GM19035 (cell line): ENCODE measurements at regions not wholly inside any gene's neighbourhood (a gene's known extent, or its start where the extent isn't known, plus 50 kb on each side); places are given as distances from the start of the nearest gene placed in this dataset.
"Not testable (repeated sequence)": the region's sequence is repeated elsewhere in the genome, so short reads cannot be mapped to it uniquely, and the experiment has no call there.

Experiments used
- ATAC-seq: cut with Tn5 transposase; IDR thresholded peaks from one replicate; pipeline ENCODE4 v1.9.1; 2021; ENCODE audit not compliant: unreplicated experiment

DNA sequence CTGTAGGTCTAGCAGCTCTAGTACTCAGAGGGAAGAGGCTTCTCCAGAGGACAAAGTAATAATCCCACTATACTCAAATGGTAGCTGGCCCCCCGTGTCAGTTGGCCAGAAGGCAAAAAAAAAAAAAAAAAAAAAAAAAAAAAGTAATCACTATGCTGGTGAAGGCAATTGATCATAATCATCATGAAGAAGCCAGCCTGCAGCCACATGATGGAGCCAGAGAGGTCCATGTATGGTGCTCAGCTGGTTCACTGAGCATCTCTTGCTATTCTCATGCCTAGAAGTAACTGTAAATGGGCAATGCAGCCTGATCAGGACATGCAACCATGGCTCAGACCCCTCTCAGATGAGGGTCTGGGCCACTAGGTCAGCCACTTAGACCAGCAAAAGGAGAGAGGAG lies 378.8 kb downstream of the MED13L start:
- ATAC-seq: no peak

- no peak for ATAC-seq
Observed at GRCh38 chr12:115897729-115898128, 379.8 kb downstream of the MED13L start.

DNA sequence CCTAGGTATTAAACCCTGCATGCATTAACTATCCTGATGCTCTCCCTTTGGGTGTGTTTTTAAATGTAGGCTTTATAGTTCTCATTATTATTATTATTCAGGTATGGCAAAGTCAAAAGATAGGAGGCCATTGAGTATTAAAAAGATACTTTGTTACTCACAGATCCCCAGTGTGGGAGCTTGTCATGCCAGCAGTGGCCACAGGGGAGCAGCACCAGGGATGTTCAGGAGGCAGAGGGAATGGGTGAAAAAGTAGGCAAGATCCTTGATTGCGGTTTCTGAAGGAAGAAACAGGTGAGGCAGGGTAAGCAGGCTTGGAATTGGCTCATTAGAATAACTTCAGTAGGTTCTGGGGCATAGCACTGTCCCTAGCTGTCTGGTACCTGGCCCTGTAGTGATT lies 382.2 kb downstream of the MED13L start:
- no peak for ATAC-seq

DNA sequence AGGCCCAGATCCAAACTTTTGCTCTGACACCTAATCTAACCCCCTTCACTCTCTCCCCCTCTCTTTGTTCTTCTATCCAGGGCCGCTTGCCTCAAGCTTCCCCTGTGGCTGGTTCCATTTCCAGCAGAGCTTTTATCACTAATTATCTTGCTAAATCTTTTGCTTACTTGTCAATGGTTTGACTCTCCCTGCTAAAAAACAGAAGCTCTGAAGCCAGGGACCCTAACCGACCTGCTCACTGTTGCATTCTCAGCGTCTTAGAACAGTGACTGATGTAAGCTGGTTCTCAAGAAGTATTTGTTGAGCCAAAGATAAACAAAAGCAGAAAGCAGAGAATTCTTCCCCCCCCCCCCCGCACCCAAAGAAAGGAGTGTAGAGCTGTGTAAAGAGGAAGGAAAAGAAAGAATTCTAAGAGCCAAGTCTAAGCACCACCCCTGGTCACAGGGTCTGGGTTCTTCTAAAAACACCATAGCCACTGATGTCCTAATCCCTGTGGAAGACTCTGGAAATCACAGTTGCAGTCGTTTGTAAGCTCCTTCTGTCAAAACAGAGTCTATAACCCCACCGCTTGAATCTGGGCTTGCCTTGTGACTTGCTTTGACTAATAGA lies 385.8 kb downstream of the MED13L start:
- ATAC-seq: no peak

DNA sequence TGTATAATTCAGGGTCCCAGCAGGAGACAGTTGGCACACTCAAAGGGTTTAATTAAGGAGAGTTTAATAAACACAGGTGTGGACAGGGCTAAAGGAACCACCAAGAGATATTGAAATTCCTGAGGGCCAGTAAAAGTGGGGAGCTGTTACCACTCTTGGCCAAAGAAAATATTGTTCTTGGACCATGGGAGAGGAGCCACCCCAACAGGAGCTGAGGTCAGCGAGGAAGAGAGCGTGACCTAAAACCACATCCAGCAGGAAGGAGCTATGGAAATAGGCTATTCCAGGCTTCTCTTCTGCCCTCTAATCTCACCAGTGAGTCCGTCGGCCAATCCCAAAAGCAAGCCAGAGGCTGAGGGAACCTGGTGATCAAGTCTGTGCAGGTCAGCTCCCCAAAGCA lies 390.8 kb downstream of the MED13L start:
- no peak for ATAC-seq

DNA sequence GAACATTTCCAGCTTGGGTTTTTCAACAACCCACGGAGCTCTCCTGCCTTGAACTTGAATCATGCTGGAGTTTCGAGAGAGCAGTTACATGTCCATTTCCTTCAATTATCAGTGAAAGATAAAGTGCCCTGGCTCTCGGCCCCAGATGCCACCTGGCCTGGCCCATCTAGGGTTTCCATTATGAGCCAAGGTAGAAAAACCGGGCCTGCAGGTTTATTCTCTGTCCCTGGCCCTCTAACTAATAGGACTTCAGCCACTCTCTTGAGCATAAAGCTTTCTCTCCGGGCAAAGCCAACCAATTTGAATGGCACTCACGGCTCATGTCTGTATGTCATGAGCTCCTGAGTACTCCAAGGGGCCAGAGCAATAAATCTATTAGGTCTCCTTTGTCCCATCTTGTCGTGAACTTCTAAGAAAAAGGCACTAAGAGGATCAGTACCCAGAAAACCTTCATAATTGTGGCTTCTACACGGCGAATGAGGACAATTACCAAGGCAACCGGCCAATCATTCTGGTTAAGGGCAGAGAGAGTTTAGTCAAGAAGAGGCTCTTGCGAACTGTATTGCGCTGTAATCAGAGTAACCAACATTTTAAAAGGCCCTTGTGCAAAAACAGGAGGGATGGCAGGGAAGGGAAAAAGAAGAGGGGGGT lies 392.3 kb downstream of the MED13L start:
- no peak for ATAC-seq

DNA sequence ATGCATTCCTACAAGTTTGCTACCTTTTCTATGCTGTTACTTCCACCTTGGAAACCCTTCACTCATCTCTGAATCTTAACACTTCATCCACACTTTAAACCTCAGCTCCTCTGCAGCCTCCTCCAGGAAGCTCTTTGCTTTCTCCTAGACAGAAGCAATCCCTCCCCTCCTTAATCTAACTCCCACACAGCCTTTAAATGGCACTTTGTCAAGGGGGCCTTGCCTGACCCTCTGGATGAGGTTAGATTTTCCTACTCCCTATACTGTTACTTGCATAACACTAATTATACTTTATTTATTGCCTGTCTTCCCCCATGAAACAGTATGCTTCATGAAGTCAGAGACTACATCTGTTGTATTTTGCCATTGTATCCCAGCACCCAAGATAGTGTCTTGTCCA lies 394.6 kb downstream of the MED13L start:
- no peak for ATAC-seq

DNA sequence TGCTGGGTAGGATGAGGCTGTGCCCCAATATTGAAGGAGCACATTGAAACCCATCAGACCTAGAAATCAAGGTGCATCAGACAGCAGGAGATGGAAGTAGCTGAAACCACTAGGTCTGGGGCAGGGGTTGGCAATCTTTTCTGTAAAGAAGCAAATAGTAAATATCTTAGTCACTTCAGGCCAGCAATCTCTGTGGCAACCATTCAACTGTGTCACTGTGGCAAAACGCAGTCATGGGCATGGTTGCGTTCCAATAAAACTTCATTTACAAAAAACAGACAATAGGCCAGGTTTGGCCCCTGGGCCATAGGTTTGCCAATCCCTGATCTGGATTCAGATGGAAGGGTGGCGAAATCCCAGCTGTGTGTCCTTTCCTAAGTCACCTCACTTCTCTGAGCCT lies 397.3 kb downstream of the MED13L start:
- ATAC-seq: no peak

GRCh38 chr12:115879354-115879753 lies 398.1 kb downstream of the MED13L start:
- ATAC-seq: no peak

DNA sequence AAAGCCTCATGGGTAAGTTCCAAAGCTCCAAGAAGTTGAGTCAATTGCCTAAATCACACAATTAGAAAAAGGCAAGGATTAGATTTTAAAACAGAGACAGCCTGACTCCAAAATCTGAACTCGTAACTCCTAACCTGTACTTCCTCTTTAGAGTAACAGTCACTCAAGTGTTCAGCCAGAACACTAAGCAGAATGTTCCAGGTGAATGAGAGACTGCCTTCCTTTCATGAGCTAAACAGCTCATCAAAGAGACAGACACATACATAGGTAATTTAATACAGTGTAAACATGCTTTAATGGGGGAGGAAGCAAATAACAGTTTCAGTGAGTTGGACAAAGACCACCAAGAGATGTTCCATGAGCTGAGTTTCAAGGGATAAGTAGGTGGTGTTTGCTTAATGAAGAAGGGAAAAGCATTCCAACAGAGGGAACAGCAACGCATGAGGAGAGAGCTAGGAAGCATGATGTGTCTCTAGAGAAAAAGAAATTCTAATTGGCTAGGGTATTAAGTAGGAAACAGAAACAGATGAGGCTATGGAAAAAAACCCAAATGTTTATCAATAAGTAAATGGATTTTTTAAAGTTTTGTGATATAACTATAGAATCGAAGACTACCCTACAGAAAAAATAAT lies 403.9 kb downstream of the MED13L start:
- ATAC-seq: no peak

DNA sequence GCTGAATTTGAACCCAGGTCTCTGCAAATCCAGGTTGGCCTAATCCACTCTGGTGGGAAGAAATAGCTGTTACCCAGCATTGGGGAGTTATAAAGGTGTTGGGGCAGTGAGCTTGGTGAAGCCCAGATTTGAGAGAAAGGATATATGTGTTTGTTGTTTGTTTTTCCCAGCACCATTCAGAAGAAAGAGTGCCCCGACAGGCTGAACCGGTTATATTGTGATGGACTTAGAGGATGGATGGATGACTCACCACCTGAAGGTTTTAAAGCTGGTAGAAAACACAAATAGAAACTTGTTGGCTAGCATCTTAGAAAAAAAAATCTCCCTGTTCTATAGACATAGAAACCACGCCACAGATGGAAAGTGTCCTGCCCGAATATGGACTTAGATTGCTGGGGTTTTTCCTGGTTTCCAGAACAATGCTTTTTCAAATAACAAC lies 404.6 kb downstream of the MED13L start:
- no peak for ATAC-seq

GRCh38 chr12:115872212-115872611 lies 405.3 kb downstream of the MED13L start:
- ATAC-seq: no peak

DNA sequence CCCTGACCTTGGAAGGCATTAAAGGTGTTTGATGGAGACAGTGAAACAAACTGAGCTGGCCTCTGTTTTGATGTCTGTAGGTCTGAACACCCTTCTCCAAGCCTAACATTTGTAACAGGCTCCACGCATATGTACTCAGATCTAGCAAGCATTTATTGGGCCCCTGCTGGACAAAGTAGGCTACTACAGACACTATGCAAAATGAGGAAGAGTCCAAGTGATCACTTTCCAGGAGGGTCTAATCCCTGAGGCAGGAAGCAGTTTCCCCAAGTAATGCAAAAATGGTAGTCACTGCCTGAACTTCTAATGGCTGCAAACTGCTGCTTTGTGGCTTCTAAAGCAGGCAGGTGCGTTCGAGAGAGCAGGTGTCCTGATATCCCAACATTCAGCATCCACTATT lies 405.8 kb downstream of the MED13L start:
- ATAC-seq: peak; percentile 63

- no peak for ATAC-seq
Observed at GRCh38 chr12:115870510-115870909, 407.0 kb downstream of the MED13L start.

DNA sequence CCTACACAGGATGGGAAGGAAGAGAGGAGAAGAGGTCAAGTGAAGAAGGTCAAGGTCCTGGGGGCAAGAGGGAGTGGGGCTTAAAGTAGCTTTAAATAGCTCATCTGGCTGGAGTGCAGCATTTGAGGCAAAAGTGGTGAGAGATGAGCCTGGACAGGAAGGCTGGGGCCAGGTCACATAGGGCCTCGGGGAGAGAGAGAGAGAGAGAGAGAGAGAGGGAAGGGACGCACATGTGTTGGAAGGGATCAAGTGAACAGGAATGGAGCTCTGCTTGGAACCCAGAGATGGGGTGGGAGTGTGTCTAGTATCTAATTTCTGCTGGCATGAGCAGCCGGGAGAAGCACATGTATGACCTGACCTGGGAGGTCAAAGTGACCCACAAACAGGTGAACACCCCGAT lies 407.5 kb downstream of the MED13L start:
- no peak for ATAC-seq

GRCh38 chr12:115869604-115870003 lies 407.9 kb downstream of the MED13L start:
- no peak for ATAC-seq

- no peak for ATAC-seq
Observed at GRCh38 chr12:115868624-115869023, 408.9 kb downstream of the MED13L start.

GRCh38 chr12:115867854-115868253 lies 409.6 kb downstream of the MED13L start:
- ATAC-seq: no peak

DNA sequence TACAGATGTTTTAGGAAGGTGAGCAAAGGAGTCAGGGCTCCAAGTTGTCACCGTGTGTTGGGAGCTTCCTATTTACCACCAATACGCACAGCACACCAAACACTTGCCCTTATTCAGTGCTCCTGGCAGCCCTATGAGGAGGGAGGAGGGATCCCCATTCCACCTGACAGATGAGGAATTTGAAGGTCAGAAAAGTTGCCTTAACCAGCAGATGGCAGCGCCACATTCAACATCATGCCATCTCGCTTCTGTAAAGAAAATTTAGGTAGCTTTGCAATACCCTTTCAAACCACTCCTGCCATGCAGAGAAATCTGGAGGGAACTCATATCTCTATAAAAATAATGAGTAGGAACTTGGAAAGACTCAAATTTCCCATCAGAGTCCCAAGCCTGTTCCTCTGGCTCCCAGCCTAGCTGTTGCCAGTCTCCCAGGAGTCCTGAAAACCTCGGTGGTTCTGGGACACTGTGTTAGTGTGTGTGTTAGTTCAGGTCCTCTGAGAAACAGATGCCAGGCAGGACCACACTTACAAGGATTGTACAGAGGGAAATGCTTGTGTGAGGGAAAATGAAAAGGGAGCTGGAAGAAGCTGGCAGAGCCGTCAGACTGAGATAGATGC lies 410.5 kb downstream of the MED13L start:
- no peak for ATAC-seq

GRCh38 chr12:115866281-115866680 lies 411.2 kb downstream of the MED13L start:
- ATAC-seq: not testable (repeated sequence)

DNA sequence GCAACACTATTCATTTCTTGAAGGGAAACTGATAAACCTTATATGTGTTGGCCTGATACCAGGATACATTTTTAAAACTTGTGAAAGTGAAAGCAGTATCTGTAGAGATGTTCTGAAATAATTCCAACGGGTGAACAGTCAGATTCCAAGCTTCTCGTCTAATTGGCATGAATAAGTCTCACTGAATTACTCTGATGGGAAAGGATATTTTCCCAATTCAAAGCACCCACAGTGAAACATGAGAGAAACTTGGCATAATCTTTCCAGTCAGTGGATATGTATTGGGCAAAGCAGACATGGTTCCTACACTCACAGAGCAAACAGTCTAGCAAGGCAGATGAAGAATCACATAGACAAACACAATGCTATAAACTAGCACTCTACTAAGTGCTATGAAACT lies 413.1 kb downstream of the MED13L start:
- ATAC-seq: no peak

GRCh38 chr12:115860619-115861018 lies 416.9 kb downstream of the MED13L start:
- ATAC-seq: no peak
